ENCODE measurements at regions not wholly inside any gene's neighbourhood (a gene's known extent, or its start where the extent isn't known, plus 50 kb on each side); places are given as distances from the start of the nearest gene placed in this dataset.

DNA sequence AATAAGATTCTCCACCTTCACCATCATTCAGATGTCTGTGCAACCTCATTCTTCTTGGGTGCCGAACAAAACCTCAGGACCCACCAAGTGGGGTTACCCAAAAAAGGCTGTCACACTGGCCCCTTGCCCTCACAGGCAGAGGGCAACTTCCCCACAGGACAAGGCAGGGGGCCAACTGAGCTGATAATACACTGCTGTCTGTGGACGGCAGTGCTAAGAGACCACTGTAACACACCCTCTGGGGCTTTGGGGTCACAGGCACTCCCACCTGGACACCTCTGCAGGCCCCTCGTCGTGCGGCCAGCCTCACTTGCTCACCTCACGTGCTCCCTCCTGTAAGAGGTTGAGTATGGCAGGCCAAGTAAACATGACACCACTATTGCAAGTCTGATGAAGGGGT lies 515.8 kb upstream of the COX7C start:
- CTCF ChIA-PET = no interaction called here

GRCh38 chr5:86108825-86109224 lies 508.9 kb upstream of the COX7C start:
- ATAC-seq (no peak), DNase-seq (ENCODE audit: low spot score) (no peak)
- Mint-ChIP-seq H3K9me3 (peaks cover 41% of the 10 kb centered on the region), H3K4me3 (no peak overlapping the region), H3K27ac (no peak overlapping the region), H3K4me1 (peaks cover 7% of the 10 kb centered on the region; the same call in 1 of the 2 replicates), H3K36me3 (peaks cover 5% of the 10 kb centered on the region; the same call in 1 of the 2 replicates), H3K27me3 (ENCODE audit: low read depth) (no peaks in the 10 kb centered on the region)
- POLR2A ChIA-PET = no interaction called here
- CTCF ChIA-PET = no interaction called here
- TF ChIP-seq, protein P1, sequence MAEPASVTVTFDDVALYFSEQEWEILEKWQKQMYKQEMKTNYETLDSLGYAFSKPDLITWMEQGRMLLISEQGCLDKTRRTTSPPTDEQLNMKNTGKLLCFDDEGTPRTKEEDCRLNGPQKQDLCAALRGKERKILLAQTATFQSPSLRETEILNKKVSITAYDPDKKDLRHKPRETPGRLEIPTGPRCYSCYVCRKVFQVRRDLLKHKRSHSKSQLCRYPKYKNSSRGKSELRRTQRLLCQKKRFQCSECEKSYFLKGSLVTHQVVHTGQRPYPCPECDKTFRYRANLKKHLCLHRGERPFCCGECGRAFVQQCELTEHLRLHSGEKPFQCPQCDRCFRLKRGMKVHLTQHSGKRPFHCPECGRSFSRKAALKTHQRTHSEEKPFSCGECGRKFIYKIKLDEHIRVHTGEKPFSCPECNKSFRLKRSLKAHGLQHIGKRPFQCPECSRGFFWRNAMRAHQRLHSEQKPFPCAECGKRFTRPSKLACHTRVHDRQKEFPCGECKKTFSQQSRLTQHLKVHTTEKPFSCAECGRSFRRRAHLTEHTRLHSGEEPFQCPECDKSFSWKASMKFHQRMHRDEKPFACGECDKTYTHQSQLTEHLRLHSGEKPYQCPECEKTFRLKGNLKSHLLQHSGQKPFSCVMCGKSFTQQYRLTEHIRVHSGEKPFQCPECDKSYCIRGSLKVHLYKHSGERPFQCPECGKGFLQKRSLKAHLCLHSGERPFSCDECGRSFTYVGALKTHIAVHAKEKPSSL (CRISPR knock-in tag; conservative IDR thresholded peaks at IDR 0.05) = no peak
- no peak for TF ChIP-seq ETV6 (CRISPR knock-in tag; IDR thresholded peaks at IDR 0.05)
- no peak for TF ChIP-seq ZNF263 (CRISPR knock-in tag; IDR thresholded peaks at IDR 0.05; ENCODE audit: low read depth)
- TF ChIP-seq ZSCAN18 (CRISPR knock-in tag; IDR thresholded peaks at IDR 0.05) = no peak
- TF ChIP-seq ZNF423 (CRISPR knock-in tag; IDR thresholded peaks at IDR 0.05) = no peak
- TF ChIP-seq SP1 (CRISPR knock-in tag; conservative IDR thresholded peaks at IDR 0.05) = no peak
- no peak for TF ChIP-seq FOXK1 (CRISPR knock-in tag; IDR thresholded peaks at IDR 0.05)
- TF ChIP-seq, protein P2, sequence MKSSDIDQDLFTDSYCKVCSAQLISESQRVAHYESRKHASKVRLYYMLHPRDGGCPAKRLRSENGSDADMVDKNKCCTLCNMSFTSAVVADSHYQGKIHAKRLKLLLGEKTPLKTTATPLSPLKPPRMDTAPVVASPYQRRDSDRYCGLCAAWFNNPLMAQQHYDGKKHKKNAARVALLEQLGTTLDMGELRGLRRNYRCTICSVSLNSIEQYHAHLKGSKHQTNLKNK (CRISPR knock-in tag; IDR thresholded peaks at IDR 0.05) = no peak
- no peak for TF ChIP-seq ZNF671 (CRISPR knock-in tag; IDR thresholded peaks at IDR 0.05)
- no peak for TF ChIP-seq JAZF1 (CRISPR knock-in tag; IDR thresholded peaks at IDR 0.05)
- no peak for TF ChIP-seq CBFB (CRISPR knock-in tag; IDR thresholded peaks at IDR 0.05; ENCODE audit: low read depth)
- TF ChIP-seq ZNF219 (CRISPR knock-in tag; IDR thresholded peaks at IDR 0.05; ENCODE audit: borderline replicate concordance) = no peak
- TF ChIP-seq, protein P3, sequence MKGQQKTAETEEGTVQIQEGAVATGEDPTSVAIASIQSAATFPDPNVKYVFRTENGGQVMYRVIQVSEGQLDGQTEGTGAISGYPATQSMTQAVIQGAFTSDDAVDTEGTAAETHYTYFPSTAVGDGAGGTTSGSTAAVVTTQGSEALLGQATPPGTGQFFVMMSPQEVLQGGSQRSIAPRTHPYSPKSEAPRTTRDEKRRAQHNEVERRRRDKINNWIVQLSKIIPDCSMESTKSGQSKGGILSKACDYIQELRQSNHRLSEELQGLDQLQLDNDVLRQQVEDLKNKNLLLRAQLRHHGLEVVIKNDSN (CRISPR knock-in tag; IDR thresholded peaks at IDR 0.05) = no peak
- no peak for TF ChIP-seq CREM (CRISPR knock-in tag; IDR thresholded peaks at IDR 0.05)
- no peak for TF ChIP-seq MYBL2 (CRISPR knock-in tag; IDR thresholded peaks at IDR 0.05)

More for the DNA sequence above, 515.8 kb upstream of the COX7C start:
- Mint-ChIP-seq H3K4me3 (no peak overlapping the region), H3K36me3 (no peaks in the 10 kb centered on the region), H3K9me3 (no peaks in the 10 kb centered on the region), H3K27ac (no peak overlapping the region), H3K4me1 (no peaks in the 10 kb centered on the region), H3K27me3 (ENCODE audit: low read depth) (no peaks in the 10 kb centered on the region)
- POLR2A ChIA-PET = interaction anchor here (0.6 kb wide), 1 partner anchor 42 kb away, joined by 3 read pairs; no protein-coding TSS in a partner anchor
- ATAC-seq (no peak), DNase-seq (ENCODE audit: low spot score) (no peak)
- TF ChIP-seq MLX (CRISPR knock-in tag; IDR thresholded peaks at IDR 0.05) (no peak), ZBTB43 (CRISPR knock-in tag; IDR thresholded peaks at IDR 0.05) (no peak), NR1H2 (CRISPR knock-in tag; IDR thresholded peaks at IDR 0.05) (no peak), FOXP1 (CRISPR knock-in tag; IDR thresholded peaks at IDR 0.05; ENCODE audit: borderline replicate concordance) (no peak), CREM (CRISPR knock-in tag; IDR thresholded peaks at IDR 0.05) (no peak)
- TF ChIP-seq, protein P4, sequence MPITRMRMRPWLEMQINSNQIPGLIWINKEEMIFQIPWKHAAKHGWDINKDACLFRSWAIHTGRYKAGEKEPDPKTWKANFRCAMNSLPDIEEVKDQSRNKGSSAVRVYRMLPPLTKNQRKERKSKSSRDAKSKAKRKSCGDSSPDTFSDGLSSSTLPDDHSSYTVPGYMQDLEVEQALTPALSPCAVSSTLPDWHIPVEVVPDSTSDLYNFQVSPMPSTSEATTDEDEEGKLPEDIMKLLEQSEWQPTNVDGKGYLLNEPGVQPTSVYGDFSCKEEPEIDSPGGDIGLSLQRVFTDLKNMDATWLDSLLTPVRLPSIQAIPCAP (CRISPR knock-in tag; IDR thresholded peaks at IDR 0.05) = no peak
- TF ChIP-seq, protein P5, sequence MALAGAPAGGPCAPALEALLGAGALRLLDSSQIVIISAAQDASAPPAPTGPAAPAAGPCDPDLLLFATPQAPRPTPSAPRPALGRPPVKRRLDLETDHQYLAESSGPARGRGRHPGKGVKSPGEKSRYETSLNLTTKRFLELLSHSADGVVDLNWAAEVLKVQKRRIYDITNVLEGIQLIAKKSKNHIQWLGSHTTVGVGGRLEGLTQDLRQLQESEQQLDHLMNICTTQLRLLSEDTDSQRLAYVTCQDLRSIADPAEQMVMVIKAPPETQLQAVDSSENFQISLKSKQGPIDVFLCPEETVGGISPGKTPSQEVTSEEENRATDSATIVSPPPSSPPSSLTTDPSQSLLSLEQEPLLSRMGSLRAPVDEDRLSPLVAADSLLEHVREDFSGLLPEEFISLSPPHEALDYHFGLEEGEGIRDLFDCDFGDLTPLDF (CRISPR knock-in tag; IDR thresholded peaks at IDR 0.05) = no peak
- TF ChIP-seq, protein P6, sequence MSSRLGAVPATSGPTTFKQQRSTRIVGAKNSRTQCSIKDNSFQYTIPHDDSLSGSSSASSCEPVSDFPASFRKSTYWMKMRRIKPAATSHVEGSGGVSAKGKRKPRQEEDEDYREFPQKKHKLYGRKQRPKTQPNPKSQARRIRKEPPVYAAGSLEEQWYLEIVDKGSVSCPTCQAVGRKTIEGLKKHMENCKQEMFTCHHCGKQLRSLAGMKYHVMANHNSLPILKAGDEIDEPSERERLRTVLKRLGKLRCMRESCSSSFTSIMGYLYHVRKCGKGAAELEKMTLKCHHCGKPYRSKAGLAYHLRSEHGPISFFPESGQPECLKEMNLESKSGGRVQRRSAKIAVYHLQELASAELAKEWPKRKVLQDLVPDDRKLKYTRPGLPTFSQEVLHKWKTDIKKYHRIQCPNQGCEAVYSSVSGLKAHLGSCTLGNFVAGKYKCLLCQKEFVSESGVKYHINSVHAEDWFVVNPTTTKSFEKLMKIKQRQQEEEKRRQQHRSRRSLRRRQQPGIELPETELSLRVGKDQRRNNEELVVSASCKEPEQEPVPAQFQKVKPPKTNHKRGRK (CRISPR knock-in tag; IDR thresholded peaks at IDR 0.05; ENCODE audit: borderline replicate concordance) = no peak
